ENCODE measurements at regions not wholly inside any gene's neighbourhood (a gene's known extent, or its start where the extent isn't known, plus 50 kb on each side); places are given as distances from the start of the nearest gene placed in this dataset.

DNA sequence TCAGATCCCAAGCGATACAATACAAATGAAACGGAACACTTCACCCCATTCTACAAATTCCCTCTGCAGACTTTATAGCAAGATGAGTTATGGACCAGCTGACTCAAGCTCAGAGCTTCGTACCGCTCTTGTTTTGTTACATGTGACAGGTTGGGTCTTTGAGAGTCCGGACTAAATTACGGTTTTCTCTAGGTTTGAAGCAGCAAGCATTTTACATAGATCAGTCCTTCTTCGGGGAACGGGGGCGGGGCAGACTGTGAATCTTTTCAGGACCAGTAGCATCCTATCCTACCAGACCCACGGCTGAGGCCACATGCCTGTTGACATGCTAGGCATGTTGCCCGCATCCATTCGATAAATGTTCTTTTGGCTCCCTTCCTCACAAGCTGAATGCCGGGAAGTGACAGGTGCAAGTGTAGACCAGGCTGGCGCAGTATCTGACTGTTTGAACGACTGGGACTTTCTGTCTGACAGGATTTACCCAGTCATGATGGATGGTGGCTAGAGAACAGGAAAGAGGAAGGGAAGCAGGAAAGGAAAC, 811.0 kb upstream of the GRAMD2B start:
- no peak for TF ChIP-seq POLR2AphosphoS5 (IDR thresholded peaks at IDR 0.05; ENCODE audit: low read depth, low read length)
- no peak for TF ChIP-seq TCF7L2 (IDR thresholded peaks at IDR 0.05; ENCODE audit: low read depth, low read length)
- no peak for TF ChIP-seq SIN3A (IDR thresholded peaks at IDR 0.05; ENCODE audit: borderline replicate concordance, insufficient read depth, low read depth, low read length)
- TF ChIP-seq, protein P1, sequence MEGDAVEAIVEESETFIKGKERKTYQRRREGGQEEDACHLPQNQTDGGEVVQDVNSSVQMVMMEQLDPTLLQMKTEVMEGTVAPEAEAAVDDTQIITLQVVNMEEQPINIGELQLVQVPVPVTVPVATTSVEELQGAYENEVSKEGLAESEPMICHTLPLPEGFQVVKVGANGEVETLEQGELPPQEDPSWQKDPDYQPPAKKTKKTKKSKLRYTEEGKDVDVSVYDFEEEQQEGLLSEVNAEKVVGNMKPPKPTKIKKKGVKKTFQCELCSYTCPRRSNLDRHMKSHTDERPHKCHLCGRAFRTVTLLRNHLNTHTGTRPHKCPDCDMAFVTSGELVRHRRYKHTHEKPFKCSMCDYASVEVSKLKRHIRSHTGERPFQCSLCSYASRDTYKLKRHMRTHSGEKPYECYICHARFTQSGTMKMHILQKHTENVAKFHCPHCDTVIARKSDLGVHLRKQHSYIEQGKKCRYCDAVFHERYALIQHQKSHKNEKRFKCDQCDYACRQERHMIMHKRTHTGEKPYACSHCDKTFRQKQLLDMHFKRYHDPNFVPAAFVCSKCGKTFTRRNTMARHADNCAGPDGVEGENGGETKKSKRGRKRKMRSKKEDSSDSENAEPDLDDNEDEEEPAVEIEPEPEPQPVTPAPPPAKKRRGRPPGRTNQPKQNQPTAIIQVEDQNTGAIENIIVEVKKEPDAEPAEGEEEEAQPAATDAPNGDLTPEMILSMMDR (IDR thresholded peaks at IDR 0.05), result no peak
- TF ChIP-seq, protein P2, sequence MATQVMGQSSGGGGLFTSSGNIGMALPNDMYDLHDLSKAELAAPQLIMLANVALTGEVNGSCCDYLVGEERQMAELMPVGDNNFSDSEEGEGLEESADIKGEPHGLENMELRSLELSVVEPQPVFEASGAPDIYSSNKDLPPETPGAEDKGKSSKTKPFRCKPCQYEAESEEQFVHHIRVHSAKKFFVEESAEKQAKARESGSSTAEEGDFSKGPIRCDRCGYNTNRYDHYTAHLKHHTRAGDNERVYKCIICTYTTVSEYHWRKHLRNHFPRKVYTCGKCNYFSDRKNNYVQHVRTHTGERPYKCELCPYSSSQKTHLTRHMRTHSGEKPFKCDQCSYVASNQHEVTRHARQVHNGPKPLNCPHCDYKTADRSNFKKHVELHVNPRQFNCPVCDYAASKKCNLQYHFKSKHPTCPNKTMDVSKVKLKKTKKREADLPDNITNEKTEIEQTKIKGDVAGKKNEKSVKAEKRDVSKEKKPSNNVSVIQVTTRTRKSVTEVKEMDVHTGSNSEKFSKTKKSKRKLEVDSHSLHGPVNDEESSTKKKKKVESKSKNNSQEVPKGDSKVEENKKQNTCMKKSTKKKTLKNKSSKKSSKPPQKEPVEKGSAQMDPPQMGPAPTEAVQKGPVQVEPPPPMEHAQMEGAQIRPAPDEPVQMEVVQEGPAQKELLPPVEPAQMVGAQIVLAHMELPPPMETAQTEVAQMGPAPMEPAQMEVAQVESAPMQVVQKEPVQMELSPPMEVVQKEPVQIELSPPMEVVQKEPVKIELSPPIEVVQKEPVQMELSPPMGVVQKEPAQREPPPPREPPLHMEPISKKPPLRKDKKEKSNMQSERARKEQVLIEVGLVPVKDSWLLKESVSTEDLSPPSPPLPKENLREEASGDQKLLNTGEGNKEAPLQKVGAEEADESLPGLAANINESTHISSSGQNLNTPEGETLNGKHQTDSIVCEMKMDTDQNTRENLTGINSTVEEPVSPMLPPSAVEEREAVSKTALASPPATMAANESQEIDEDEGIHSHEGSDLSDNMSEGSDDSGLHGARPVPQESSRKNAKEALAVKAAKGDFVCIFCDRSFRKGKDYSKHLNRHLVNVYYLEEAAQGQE (IDR thresholded peaks at IDR 0.05; ENCODE audit: insufficient read depth in 1 of 2, low read depth in 2 of 2, low read length in 1 of 2), result no peak
- Histone ChIP-seq H3K4me1 (ENCODE audit: control insufficient read depth, insufficient read depth, low read length) (no peaks in the 10 kb centered on the region), H3K27me3 (ENCODE audit: control insufficient read depth, insufficient read depth, low read length) (no peaks in the 10 kb centered on the region), H3K27ac (ENCODE audit: low read length) (peak overlapping the region; percentile 14; the same call in 1 of the 2 replicates), H3K9me3 (ENCODE audit: control insufficient read depth, insufficient read depth, low read depth, low read length) (no peaks in the 10 kb centered on the region), H3K4me3 (ENCODE audit: low read depth in 2 of 2, low read length in 2 of 2) (no peak overlapping the region), H3K36me3 (ENCODE audit: control insufficient read depth, insufficient read depth, low read length) (no peaks in the 10 kb centered on the region)
- ChIA-PET CTCF (no interaction called here), POLR2A (no interaction called here)
- in situ Hi-C loops (cut with HindIII; ENCODE audit: low pct_unique_long_range_greater_than_20kb, low sequenced_read_pairs) (no loop called here), intact Hi-C loops (cut with micrococcal nuclease; ENCODE audit: unreplicated experiment) (no loop called here)
- no peak for ATAC-seq
- no peak for DNase-seq (ENCODE audit: low read depth, low spot score)
- no TSS peak for BruUV-seq (replicated peaks)

DNA sequence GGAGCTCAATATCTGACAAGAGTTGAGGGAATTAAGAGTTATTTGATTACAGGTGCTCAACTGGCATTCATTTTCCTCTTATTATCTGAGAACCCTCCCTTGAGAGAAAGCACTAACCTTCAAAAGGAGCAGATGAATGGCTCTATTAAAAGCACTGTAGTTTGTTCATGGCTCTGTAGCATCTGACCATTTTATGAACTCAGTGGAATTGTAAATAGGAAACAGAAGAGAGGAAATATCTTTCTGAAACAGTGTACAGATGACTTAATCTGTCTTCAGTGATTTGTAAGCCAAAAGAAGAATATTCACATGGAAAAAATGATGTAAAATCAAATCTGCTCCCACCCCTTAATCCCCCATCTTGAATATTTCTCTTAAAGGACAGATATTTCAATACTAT, 810.4 kb upstream of the GRAMD2B start:
- Histone ChIP-seq H3K4me3 (ENCODE audit: low read depth in 2 of 2, low read length in 2 of 2) (no peak overlapping the region), H3K36me3 (ENCODE audit: control insufficient read depth, insufficient read depth, low read length) (no peaks in the 10 kb centered on the region), H3K4me1 (ENCODE audit: control insufficient read depth, insufficient read depth, low read length) (no peaks in the 10 kb centered on the region), H3K9me3 (ENCODE audit: control insufficient read depth, insufficient read depth, low read depth, low read length) (no peaks in the 10 kb centered on the region), H3K27ac (ENCODE audit: low read length) (peak overlapping the region; percentile 14; the same call in 1 of the 2 replicates), H3K27me3 (ENCODE audit: control insufficient read depth, insufficient read depth, low read length) (no peaks in the 10 kb centered on the region)
- ATAC-seq, result no peak
- intact Hi-C loops (cut with micrococcal nuclease; ENCODE audit: unreplicated experiment), result no loop called here
- in situ Hi-C loops (cut with HindIII; ENCODE audit: low pct_unique_long_range_greater_than_20kb, low sequenced_read_pairs), result no loop called here
- ChIA-PET POLR2A (no interaction called here), CTCF (no interaction called here)
- TF ChIP-seq, protein P2 (IDR thresholded peaks at IDR 0.05; ENCODE audit: insufficient read depth in 1 of 2, low read depth in 2 of 2, low read length in 1 of 2), result no peak
- TF ChIP-seq POLR2AphosphoS5 (IDR thresholded peaks at IDR 0.05; ENCODE audit: low read depth, low read length) (no peak), SIN3A (IDR thresholded peaks at IDR 0.05; ENCODE audit: borderline replicate concordance, insufficient read depth, low read depth, low read length) (no peak), TCF7L2 (IDR thresholded peaks at IDR 0.05; ENCODE audit: low read depth, low read length) (no peak)
- TF ChIP-seq, protein P1 (IDR thresholded peaks at IDR 0.05), result no peak
- BruUV-seq (replicated peaks), result no TSS peak
- no peak for DNase-seq (ENCODE audit: low read depth, low spot score)
